SK-N-SH (cell line): ENCODE measurements at regions not wholly inside any gene's neighbourhood (a gene's known extent, or its start where the extent isn't known, plus 50 kb on each side); places are given as distances from the start of the nearest gene placed in this dataset.

Source experiments
- CTCF ChIP-seq: fragments of 200-600 bp; sonication (generic); IDR thresholded peaks from 2 replicates; pipeline ENCODE4 v1.6.1; 2017; ENCODE audit warnings: antibody characterized with exemption, mild to moderate bottlenecking, moderate library complexity
- EP300 ChIP-seq, 2 experiments: IDR thresholded peaks; 2 replicates each; pipeline versions ENCODE4 v1.4.0 to v1.6.1; 2012; ENCODE audit warnings: borderline replicate concordance in 1 of 2, low read depth in 1 of 2, low read length in 1 of 2
- EZH2phosphoT487 ChIP-seq: fragments of 200-600 bp; sonication (generic); IDR thresholded peaks from 2 replicates; pipeline ENCODE4 v1.6.1; 2017; ENCODE audit warnings: low read depth, mixed run types, mild to moderate bottlenecking, antibody characterized with exemption, moderate library complexity, borderline replicate concordance
- GABPA ChIP-seq: IDR thresholded peaks from 2 replicates; pipeline ENCODE4 v1.4.0; 2012; ENCODE audit warnings: low read depth, mild to moderate bottlenecking
- MEF2A ChIP-seq: IDR thresholded peaks from 2 replicates; pipeline ENCODE4 v1.4.0; 2012; ENCODE audit warnings: low read depth, borderline replicate concordance
- NRF1 ChIP-seq: IDR thresholded peaks from 2 replicates; pipeline ENCODE4 v1.6.1; 2012; ENCODE audit warnings: low read depth, mild to moderate bottlenecking, low read length
- PBX3 ChIP-seq: IDR thresholded peaks from 2 replicates; pipeline ENCODE4; 2012
- POLR2AphosphoS5 ChIP-seq: IDR thresholded peaks from 2 replicates; pipeline ENCODE4 v1.6.1; 2012; ENCODE audit warnings: low read depth, low read length
- RAD21 ChIP-seq: IDR thresholded peaks from 2 replicates; pipeline ENCODE4 v1.6.1; 2012; ENCODE audit warnings: mild to moderate bottlenecking, low read length
- REST ChIP-seq: IDR thresholded peaks from 2 replicates; pipeline ENCODE4 v1.6.1; 2012; ENCODE audit warnings: mild to moderate bottlenecking, low read depth, low read length, moderate library complexity
- TAF1 ChIP-seq: IDR thresholded peaks from 2 replicates; pipeline ENCODE4 v1.6.1; 2012; ENCODE audit warnings: low read depth, mild to moderate bottlenecking, low read length, moderate library complexity, borderline replicate concordance
- TCF12 ChIP-seq: IDR thresholded peaks from 2 replicates; pipeline ENCODE4 v1.4.0; 2012
- YY1 ChIP-seq: IDR thresholded peaks from 2 replicates; pipeline ENCODE4 v1.4.0; 2012; ENCODE audit warnings: low read depth, mild to moderate bottlenecking

GRCh38 chr17:72219137-72219823 is 98.5 kb downstream of the SOX9 start:
- TF ChIP-seq POLR2AphosphoS5 (no peak), NRF1 (no peak), CTCF (no peak), YY1 (no peak), TCF12 (no peak), TAF1 (no peak), REST (no peak), RAD21 (no peak), EZH2phosphoT487 (no peak), GABPA (no peak), MEF2A (no peak), EP300 (IDR thresholded peaks at IDR 0.05; ENCODE audit: borderline replicate concordance in 1 of 2, low read depth in 1 of 2, low read length in 1 of 2) (no peak), PBX3 (no peak)
